Erythroblast (primary cell): ENCODE measurements at regions not wholly inside any gene's neighbourhood (a gene's known extent, or its start where the extent isn't known, plus 50 kb on each side); places are given as distances from the start of the nearest gene placed in this dataset.

Experiments used
- GATA1 ChIP-seq: IDR thresholded peaks from 2 replicates; pipeline ENCODE4 v1.6.1; 2011; ENCODE audit warnings: low read depth, mild to moderate bottlenecking, control low read depth, low read length, moderate library complexity
- POLR2A ChIP-seq: IDR thresholded peaks from 2 replicates; pipeline ENCODE4 v1.6.1; 2011; ENCODE audit warnings: mild to moderate bottlenecking, low read length

- TF ChIP-seq POLR2A (no peak), GATA1 (no peak)
Observed at GRCh38 chr7:68550027-68550426, 1048.2 kb upstream of the AUTS2 start.
